CD14-positive monocyte (primary cell): ENCODE measurements at regions not wholly inside any gene's neighbourhood (a gene's known extent, or its start where the extent isn't known, plus 50 kb on each side); places are given as distances from the start of the nearest gene placed in this dataset.

Source experiments
- DNase-seq, 3 donors: peaks; one replicate each; pipeline ENCODE4 v3.0.0-alpha.2; 2011 to 2022
- H2AFZ ChIP-seq: 2 replicates; pipeline ENCODE4 v1.6.0; 2012; ENCODE audit warnings: mild to moderate bottlenecking, low read depth, low read length, inconsistent platforms; ENCODE audit not compliant: insufficient read depth, poor library complexity, severe bottlenecking
- H3K27ac ChIP-seq, 2 donors: 1 replicate in 1 of 2; 2 replicates in 1 of 2; pipeline ENCODE4 v1.5.1; 2012 to 2013; ENCODE audit warnings: low read length in 2 of 2, control low read depth in 1 of 2, inconsistent platforms in 1 of 2, low read depth in 1 of 2, mild to moderate bottlenecking in 1 of 2
- H3K27me3 ChIP-seq, 2 donors: one replicate each; pipeline versions ENCODE4 v1.6.0 to v1.6.1; 2011 to 2013; ENCODE audit warnings: low read length in 2 of 2; ENCODE audit not compliant: control insufficient read depth in 2 of 2, insufficient read depth in 2 of 2
- H3K36me3 ChIP-seq, 2 donors: replicated peaks in 1 of 2; 1 replicate in 1 of 2; 2 replicates in 1 of 2; pipeline versions ENCODE4 v1.5.1 to v1.6.1; 2012 to 2013; ENCODE audit warnings: low read length in 2 of 2, control low read depth in 1 of 2, inconsistent platforms in 1 of 2, mild to moderate bottlenecking in 1 of 2; ENCODE audit not compliant: insufficient read depth in 2 of 2, control insufficient read depth in 1 of 2
- H3K4me1 ChIP-seq, 2 donors: 1 replicate in 1 of 2; 2 replicates in 1 of 2; pipeline versions ENCODE4 v1.5.1 to v1.6.1; 2012 to 2013; ENCODE audit warnings: low read length in 2 of 2, control low read depth in 1 of 2, inconsistent platforms in 1 of 2, mild to moderate bottlenecking in 1 of 2, moderate library complexity in 1 of 2; ENCODE audit not compliant: insufficient read depth in 2 of 2, control insufficient read depth in 1 of 2
- H3K4me2 ChIP-seq: replicated peaks from 2 replicates; pipeline ENCODE3; 2012; ENCODE audit warnings: low read length, moderate library complexity, mild to moderate bottlenecking; ENCODE audit not compliant: poor library complexity, severe bottlenecking; ENCODE audit errors: extremely low read depth
- H3K4me3 ChIP-seq, 3 experiments: fragments of 200-600 bp in 1 of 3; sonication (generic) in 1 of 3; replicated peaks in 1 of 3; 1 replicate in 2 of 3; 2 replicates in 1 of 3; pipeline ENCODE4 v1.5.1; 2011 to 2013; ENCODE audit warnings: low read length in 3 of 3, mild to moderate bottlenecking in 3 of 3, control low read depth in 2 of 3, low read depth in 2 of 3, inconsistent platforms in 1 of 3, moderate library complexity in 1 of 3
- H3K79me2 ChIP-seq: 2 replicates; pipeline ENCODE4 v1.6.0; 2012; ENCODE audit warnings: mild to moderate bottlenecking, control low read depth, inconsistent platforms, low read length, moderate library complexity; ENCODE audit not compliant: insufficient read depth
- H3K9ac ChIP-seq: 2 replicates; pipeline ENCODE4 v1.6.0; 2017; ENCODE audit warnings: low read length, mild to moderate bottlenecking; ENCODE audit not compliant: insufficient read depth, poor library complexity, severe bottlenecking
- H3K9me3 ChIP-seq, 2 donors: replicated peaks in 1 of 2; 1 replicate in 1 of 2; 2 replicates in 1 of 2; pipeline versions ENCODE4 v1.5.1 to v1.6.1; 2012 to 2013; ENCODE audit warnings: low read length in 2 of 2, control low read depth in 1 of 2; ENCODE audit not compliant: control insufficient read depth in 1 of 2, insufficient read depth in 1 of 2
- H4K20me1 ChIP-seq: 2 replicates; pipeline ENCODE4 v1.6.0; 2012; ENCODE audit warnings: mild to moderate bottlenecking, low read length, control low read depth, moderate library complexity; ENCODE audit not compliant: insufficient read depth
- H3K27ac Mint-ChIP-seq, 7 donors: one replicate each; pipeline ENCODE4 v1.8.0; 2020; ENCODE audit warnings: mild to moderate bottlenecking in 7 of 7, mixed read lengths in 7 of 7, moderate library complexity in 6 of 7, inconsistent platforms in 2 of 7
- H3K27me3 Mint-ChIP-seq, 3 donors: one replicate each; pipeline ENCODE4 v1.8.0; 2021 to 2022; ENCODE audit warnings: low read depth in 3 of 3, mild to moderate bottlenecking in 3 of 3, mixed read lengths in 3 of 3, moderate library complexity in 3 of 3, inconsistent platforms in 1 of 3
- H3K36me3 Mint-ChIP-seq, 2 donors: one replicate each; pipeline ENCODE4 v1.8.0; 2020; ENCODE audit warnings: mixed read lengths in 2 of 2, inconsistent platforms in 1 of 2, mild to moderate bottlenecking in 1 of 2
- H3K4me1 Mint-ChIP-seq: one replicate; pipeline ENCODE4 v1.8.0; 2020; ENCODE audit warnings: mild to moderate bottlenecking, mixed read lengths
- H3K4me3 Mint-ChIP-seq, 2 donors: one replicate each; pipeline ENCODE4 v1.8.0; 2020; ENCODE audit warnings: mild to moderate bottlenecking in 2 of 2, mixed read lengths in 2 of 2, moderate library complexity in 1 of 2
- H3K9me3 Mint-ChIP-seq, 7 donors: one replicate each; pipeline ENCODE4 v1.8.0; 2020 to 2022; ENCODE audit warnings: mixed read lengths in 7 of 7, mild to moderate bottlenecking in 6 of 7, moderate library complexity in 6 of 7, inconsistent platforms in 2 of 7
- CTCF ChIP-seq: fragments of 200-600 bp; IDR thresholded peaks from one replicate; pipeline ENCODE4 v1.8.0; 2022; ENCODE audit warnings: antibody characterized with exemption, mild to moderate bottlenecking
- WGBS: methylation state at CpG from one replicate; pipeline ENCODE4 v1.1.5; 2013; ENCODE audit warnings: missing lambda C conversion rate; ENCODE audit not compliant: insufficient coverage; 5-methylcytosine and 5-hydroxymethylcytosine counted together
- intact Hi-C, 2 donors: fragments of 100-400 bp; cut with micrococcal nuclease; formaldehyde crosslinking; loops; one replicate each; pipeline versions ENCODE4 v1.15.0 to v1.15.1; 2023

- Mint-ChIP-seq H3K4me1 (peaks cover 7% of the 10 kb centered on the region), H3K27me3 (peaks cover 0 to 2% (median 0%) of the 10 kb centered on the region in 3 donors), H3K9me3 (peaks cover 0 to 8% (median 3%) of the 10 kb centered on the region in 7 donors), H3K36me3 (peaks cover 0 to 2% of the 10 kb centered on the region in 2 donors), H3K4me3 (no peak overlapping the region), H3K27ac (no peak overlapping the region)
- no peaks in the 10 kb centered on the region for H3K9me3 ChIP-seq
- H3K36me3 ChIP-seq, result no peaks in the 10 kb centered on the region
- H3K27ac ChIP-seq, result no peak overlapping the region
- peaks cover 0 to 2% of the 10 kb centered on the region in 2 donors for H3K4me1 ChIP-seq
- H3K79me2 ChIP-seq, result no peaks in the 10 kb centered on the region
- H2AFZ ChIP-seq, result no peak overlapping the region
- no peaks in the 10 kb centered on the region for H3K27me3 ChIP-seq
- DNase-seq, result peak; percentile 32 to 36 (median 34)
- H3K4me2 ChIP-seq, result no peak overlapping the region
- intact Hi-C loops, result no loop called here
- no peak overlapping the region for H3K4me3 ChIP-seq
- H4K20me1 ChIP-seq, result no peaks in the 10 kb centered on the region
- peak; percentile 50 for TF ChIP-seq CTCF
- WGBS, result no CpG with 5 or more reads among the region's 1 CpG
- no peak overlapping the region for H3K9ac ChIP-seq
Measured at GRCh38 chr6:81838724-81839426, 86.4 kb upstream of the TENT5A start.

DNA sequence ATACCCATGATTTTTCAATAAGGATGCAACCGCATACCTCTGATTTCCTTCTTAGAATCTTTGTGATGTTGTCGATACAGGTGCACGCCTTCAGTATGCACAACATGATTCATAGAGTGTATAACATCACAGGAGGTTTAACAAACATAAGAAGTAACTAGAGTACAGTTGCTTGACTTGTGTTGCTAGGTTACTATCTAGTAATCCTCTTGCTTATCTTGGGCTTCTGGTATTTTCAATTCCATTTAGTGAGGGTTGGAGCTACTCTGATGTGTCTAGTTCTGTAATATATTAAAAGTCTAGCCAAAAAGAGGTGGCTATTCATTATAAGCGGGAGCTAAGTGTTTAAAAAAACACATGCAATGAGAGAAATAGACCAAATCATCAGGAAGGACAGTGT is 85.5 kb upstream of the TENT5A start:
- Mint-ChIP-seq H3K4me3 (no peak overlapping the region), H3K27me3 (peaks cover 0 to 2% (median 0%) of the 10 kb centered on the region in 3 donors), H3K9me3 (peaks cover 0 to 8% (median 3%) of the 10 kb centered on the region in 7 donors), H3K4me1 (peaks cover 7% of the 10 kb centered on the region), H3K27ac (no peak overlapping the region), H3K36me3 (peaks cover 0 to 2% of the 10 kb centered on the region in 2 donors)
- H2AFZ ChIP-seq, result no peak overlapping the region
- no CpG with 5 or more reads among the region's 4 CpGs for WGBS
- H3K9me3 ChIP-seq, result no peaks in the 10 kb centered on the region
- intact Hi-C loops, result no loop called here
- no peaks in the 10 kb centered on the region for H4K20me1 ChIP-seq
- peaks cover 0 to 2% of the 10 kb centered on the region in 2 donors for H3K4me1 ChIP-seq
- no peaks in the 10 kb centered on the region for H3K36me3 ChIP-seq
- H3K4me3 ChIP-seq, result no peak overlapping the region
- no peak for DNase-seq
- no peak overlapping the region for H3K27ac ChIP-seq
- TF ChIP-seq CTCF, result no peak
- H3K9ac ChIP-seq, result no peak overlapping the region
- no peaks in the 10 kb centered on the region for H3K79me2 ChIP-seq
- H3K4me2 ChIP-seq, result no peak overlapping the region
- no peaks in the 10 kb centered on the region for H3K27me3 ChIP-seq
